GM12874 (cell line): ENCODE measurements at regions not wholly inside any gene's neighbourhood (a gene's known extent, or its start where the extent isn't known, plus 50 kb on each side); places are given as distances from the start of the nearest gene placed in this dataset.

ENCODE experiments used
- TF ChIP-seq, protein P1 (sequence below): IDR thresholded peaks from 2 replicates; pipeline ENCODE4 v1.5.1; 2011; ENCODE audit warnings: low read depth, mild to moderate bottlenecking, control low read depth, low read length, moderate library complexity; ENCODE audit not compliant: insufficient read depth

DNA sequence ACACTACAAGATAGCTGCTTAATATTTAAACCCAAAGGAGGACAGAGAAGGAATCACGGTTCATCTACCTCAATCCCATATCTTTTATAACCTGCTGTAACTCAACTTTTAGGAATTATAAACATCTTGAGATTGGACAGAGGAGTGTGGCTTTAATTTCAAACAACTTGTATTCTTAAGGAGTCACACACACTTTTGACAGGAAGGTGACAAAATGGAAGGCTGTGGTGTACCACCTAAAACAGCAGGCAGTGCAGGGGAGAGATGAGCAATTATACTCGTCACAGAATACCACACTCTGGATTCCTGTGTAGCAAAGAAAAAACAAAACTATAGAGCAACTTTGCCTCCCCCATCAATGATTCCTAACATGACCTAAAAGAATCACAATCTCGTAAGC lies 194.8 kb downstream of the ZEB2 start:
- TF ChIP-seq, protein P1, sequence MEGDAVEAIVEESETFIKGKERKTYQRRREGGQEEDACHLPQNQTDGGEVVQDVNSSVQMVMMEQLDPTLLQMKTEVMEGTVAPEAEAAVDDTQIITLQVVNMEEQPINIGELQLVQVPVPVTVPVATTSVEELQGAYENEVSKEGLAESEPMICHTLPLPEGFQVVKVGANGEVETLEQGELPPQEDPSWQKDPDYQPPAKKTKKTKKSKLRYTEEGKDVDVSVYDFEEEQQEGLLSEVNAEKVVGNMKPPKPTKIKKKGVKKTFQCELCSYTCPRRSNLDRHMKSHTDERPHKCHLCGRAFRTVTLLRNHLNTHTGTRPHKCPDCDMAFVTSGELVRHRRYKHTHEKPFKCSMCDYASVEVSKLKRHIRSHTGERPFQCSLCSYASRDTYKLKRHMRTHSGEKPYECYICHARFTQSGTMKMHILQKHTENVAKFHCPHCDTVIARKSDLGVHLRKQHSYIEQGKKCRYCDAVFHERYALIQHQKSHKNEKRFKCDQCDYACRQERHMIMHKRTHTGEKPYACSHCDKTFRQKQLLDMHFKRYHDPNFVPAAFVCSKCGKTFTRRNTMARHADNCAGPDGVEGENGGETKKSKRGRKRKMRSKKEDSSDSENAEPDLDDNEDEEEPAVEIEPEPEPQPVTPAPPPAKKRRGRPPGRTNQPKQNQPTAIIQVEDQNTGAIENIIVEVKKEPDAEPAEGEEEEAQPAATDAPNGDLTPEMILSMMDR, result no peak

DNA sequence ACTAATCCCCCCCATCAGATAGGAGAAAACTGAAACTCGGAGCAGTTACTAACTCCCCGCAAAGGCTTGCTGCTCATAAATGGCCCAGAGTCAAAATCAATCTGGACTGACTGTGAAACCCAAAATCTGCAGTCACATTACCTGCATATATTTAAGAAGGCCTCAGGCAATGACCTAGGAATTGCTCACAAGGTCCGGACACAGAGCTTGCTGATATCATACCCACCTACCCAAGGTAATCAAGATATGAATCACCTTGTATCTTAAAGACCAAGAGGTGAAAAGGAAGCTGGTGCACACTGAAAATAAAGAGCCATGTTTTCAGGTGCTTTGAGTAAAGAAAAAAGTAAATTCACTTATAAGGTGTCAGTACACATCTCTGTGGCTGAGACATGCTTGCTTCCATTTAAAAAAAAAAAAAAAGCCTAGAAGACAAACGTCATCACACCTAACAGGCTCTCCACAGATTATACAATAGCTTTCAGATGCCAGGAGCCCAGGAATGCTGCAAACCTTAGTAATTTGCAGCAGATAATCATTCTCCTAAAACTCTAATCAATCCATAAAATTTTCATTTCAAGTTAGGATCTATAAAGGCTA lies 195.4 kb downstream of the ZEB2 start:
- TF ChIP-seq, protein P1, result no peak

DNA sequence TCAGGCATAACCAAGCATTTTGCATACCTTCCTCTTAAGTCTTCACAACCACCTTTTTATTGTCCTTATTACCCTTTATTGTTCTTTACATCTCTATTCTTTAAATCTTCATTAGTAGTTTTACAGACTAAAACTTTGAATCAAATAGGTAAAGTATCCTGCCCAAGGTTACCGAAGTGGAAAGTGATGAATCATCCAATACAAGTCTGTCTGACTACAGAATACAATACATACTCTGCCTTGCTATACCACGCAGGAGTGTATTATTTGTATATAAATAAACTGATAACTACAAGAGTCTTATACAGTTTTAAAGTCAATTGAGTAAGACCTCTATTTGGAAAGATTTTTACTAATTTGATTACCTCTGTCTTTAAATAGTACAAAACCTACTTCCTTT lies 196.0 kb downstream of the ZEB2 start:
- TF ChIP-seq, protein P1, result no peak

DNA sequence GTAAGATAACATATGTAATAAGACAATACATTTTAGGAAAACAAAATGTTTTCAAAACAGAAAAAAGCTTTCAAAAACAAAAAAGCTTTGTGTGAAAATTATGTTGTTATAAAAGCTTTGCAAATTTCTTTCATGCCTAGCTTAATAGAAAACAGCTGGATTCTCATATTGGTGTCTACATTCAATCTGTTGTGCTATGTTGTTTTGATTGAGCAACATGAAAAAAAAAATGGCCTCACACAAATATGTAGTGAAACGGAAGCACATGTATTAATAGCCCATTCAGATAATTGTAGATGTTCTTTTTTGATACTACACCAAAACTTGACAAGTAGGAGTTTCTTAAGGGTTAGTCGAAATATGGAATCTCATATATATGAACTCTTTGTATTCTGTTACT lies 197.5 kb downstream of the ZEB2 start:
- TF ChIP-seq, protein P1, result no peak

DNA sequence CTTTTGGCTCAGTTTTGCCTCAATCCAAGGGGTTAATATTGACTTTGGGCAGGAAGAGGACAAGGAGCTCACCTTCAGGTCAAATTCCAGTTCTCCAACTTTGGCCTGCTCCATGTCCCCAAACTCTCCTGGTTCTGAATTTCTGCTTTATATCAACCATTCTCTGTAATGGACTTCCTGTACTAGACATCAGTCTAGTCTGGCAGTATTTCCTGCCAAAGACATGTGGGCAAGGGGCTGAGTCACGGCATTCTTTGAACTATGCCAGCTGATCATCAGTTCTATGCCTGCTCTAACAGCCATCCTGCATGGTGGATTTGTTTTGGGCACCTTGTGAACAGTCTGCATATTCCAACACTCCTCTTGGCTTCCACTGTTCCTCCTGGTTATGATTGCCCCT lies 199.4 kb downstream of the ZEB2 start:
- TF ChIP-seq, protein P1, result no peak

DNA sequence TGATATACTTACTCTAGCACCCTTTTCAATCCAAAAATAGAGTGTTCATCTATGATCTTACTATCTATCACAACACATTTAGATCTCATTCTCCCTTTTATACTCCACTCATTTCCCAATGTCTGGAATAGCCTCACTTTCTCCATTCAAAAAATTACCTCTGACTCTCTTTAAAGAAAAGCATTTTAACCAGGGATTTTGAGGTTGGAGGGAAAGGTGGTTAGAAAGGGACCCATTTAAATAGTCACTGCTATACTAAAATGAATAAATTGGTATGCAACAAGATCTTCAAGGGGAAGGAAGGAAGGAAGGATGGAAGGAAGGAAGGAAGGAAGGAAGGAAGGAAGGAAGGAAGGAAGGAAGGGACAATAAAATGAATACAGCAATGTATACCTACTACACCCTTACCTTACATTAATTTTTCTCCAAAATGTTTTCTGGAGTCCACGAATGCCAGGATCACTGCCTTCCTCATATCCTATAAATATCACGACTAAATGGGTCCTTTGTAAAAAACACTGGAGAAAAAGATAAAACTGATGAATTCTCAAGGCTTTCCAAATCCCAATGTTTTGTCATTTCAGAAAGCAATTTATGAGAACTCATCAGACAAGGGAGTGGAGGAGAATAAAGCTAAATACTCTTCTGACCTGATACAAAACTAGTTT lies 202.7 kb downstream of the ZEB2 start:
- TF ChIP-seq, protein P1, result no peak

DNA sequence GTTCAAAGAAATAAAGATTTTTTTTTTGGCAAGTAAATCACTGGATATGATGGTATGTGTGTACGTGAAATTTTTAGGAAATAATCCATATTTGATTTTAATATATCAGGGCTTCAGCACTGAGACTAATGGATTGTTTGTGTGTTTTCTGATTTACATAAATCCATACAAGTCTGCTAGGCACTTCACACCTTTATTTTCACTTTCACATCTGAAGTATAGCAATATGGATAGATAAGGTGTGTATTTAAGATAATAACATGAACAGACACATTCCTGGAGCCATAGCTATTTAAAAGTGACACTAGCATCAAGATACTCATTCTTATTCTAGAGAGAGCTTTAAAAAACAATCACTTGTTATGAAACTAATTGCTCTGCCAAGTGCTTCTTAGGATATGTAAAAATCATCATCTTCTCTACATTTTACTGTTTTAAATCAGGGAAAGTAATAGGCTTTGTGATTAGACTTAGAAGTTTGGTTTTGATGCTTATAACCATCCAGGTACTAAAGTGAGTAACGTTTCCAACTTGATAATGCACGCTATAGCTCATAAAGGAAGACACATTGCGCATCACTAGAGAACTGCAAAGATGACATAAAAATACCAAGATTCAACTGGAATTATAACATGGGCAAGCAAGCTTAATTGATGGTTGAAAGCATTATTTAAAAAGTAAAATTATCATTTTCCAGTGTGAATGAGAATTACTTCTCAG lies 208.9 kb downstream of the ZEB2 start:
- TF ChIP-seq, protein P1, result no peak
